GM12878 (cell line): ENCODE measurements at regions not wholly inside any gene's neighbourhood (a gene's known extent, or its start where the extent isn't known, plus 50 kb on each side); places are given as distances from the start of the nearest gene placed in this dataset.

ENCODE experiments used
- ATAC-seq: fragments of 200-7000 bp; cut with Tn5 transposase; 3 replicates; pipeline ENCODE4 v1.9.1; 2020; ENCODE audit warnings: mild to moderate bottlenecking, moderate library complexity
- BruUV-seq: library from RNA; stranded (reverse); fragments of 400-500 nt; replicated peaks from 2 replicates; lab custom pipeline; 2021; lab: Mats Ljungman, UMichigan
- CTCF ChIA-PET: fragments of 300-600 bp; sonication (Branson Sonifier 250); formaldehyde crosslinking; extraction: SDS; loops from one replicate; lab custom pipeline; 2021; ENCODE audit warnings: inconsistent platforms; lab: Yijun Ruan, JAX
- POLR2A ChIA-PET: fragments of 350-600 bp; formaldehyde crosslinking; extraction: SDS; loops from one replicate; lab custom pipeline; 2021; ENCODE audit warnings: inconsistent platforms; lab: Charles Lee
- RAD21 ChIA-PET: fragments of 300-600 bp; sonication (Branson Sonifier 250); formaldehyde crosslinking; loops from one replicate; lab custom pipeline; 2023; ENCODE audit warnings: antibody characterized with exemption; ENCODE audit not compliant: unreplicated experiment; lab: Charles Lee
- SMC1A ChIA-PET: fragments of 300-600 bp; sonication (Branson Sonifier 250); formaldehyde crosslinking; loops from one replicate; lab custom pipeline; 2023; ENCODE audit not compliant: unreplicated experiment, uncharacterized antibody; lab: Charles Lee
- DNase-seq: peaks from one replicate; pipeline ENCODE4 v3.0.0-alpha.2; 2011; ENCODE audit warnings: low read depth, low spot score
- FAIRE-seq: peaks from 3 replicates; lab custom pipeline; 2011; peaks lifted over from hg19 to GRCh38; lab: Jason Lieb, UNC
- H2AFZ ChIP-seq: 2 replicates; pipeline ENCODE4 v1.6.0; 2011; ENCODE audit warnings: low read depth, low read length, control low read depth; ENCODE audit not compliant: control insufficient read depth
- H3K27ac ChIP-seq: 2 replicates; pipeline ENCODE4 v1.5.1; 2011; ENCODE audit warnings: control low read depth; ENCODE audit not compliant: control insufficient read depth, insufficient read depth
- H3K27me3 ChIP-seq, 2 experiments: replicated peaks in 1 of 2; 2 replicates each; pipeline versions ENCODE4 v1.6.0 to v1.6.1; 2011; ENCODE audit warnings: low read length in 1 of 2; ENCODE audit not compliant: control insufficient read depth in 2 of 2, insufficient read depth in 2 of 2
- H3K36me3 ChIP-seq, 2 experiments: 2 replicates each; pipeline ENCODE4 v1.5.1; 2011; ENCODE audit warnings: low read length in 1 of 2; ENCODE audit not compliant: control insufficient read depth in 2 of 2, insufficient read depth in 2 of 2
- H3K4me1 ChIP-seq: 2 replicates; pipeline ENCODE4 v1.6.1; 2011; ENCODE audit warnings: mild to moderate bottlenecking, low read length, moderate library complexity, mixed read lengths; ENCODE audit not compliant: control insufficient read depth, insufficient read depth
- H3K4me2 ChIP-seq: 2 replicates; pipeline ENCODE4 v1.6.0; 2011; ENCODE audit warnings: control low read depth; ENCODE audit not compliant: control insufficient read depth, insufficient read depth
- H3K4me3 ChIP-seq: fragments of 200-600 bp; sonication (generic); 2 replicates; pipeline ENCODE4 v1.5.1; 2016
- H3K79me2 ChIP-seq: 2 replicates; pipeline ENCODE4 v1.6.0; 2011; ENCODE audit warnings: low read length; ENCODE audit not compliant: control insufficient read depth, insufficient read depth
- H3K9ac ChIP-seq: 2 replicates; pipeline ENCODE4 v1.8.0; 2011; ENCODE audit warnings: low read length, control low read depth, mixed read lengths; ENCODE audit not compliant: control insufficient read depth, insufficient read depth
- H3K9me3 ChIP-seq: replicated peaks from 3 replicates; pipeline ENCODE4 v1.5.1; 2011; ENCODE audit warnings: mild to moderate bottlenecking, low read length; ENCODE audit not compliant: control insufficient read depth, insufficient read depth
- H4K20me1 ChIP-seq: 2 replicates; pipeline ENCODE4 v1.6.0; 2011; ENCODE audit not compliant: control insufficient read depth, insufficient read depth
- CBX3 ChIP-seq: fragments of 200-600 bp; sonication (generic); IDR thresholded peaks from 2 replicates; pipeline ENCODE4 v1.6.1; 2016; ENCODE audit warnings: low read depth, borderline replicate concordance
- CEBPB ChIP-seq, 2 experiments: fragments of 150-350 bp in 1 of 2; IDR thresholded peaks; 2 replicates each; pipeline ENCODE4 v1.6.1; 2012 to 2014; ENCODE audit warnings: low read depth in 2 of 2, low read length in 2 of 2, borderline replicate concordance in 1 of 2, inconsistent platforms in 1 of 2
- CREB1 ChIP-seq: IDR thresholded peaks from 2 replicates; pipeline ENCODE4 v1.6.1; 2012; ENCODE audit warnings: low read depth, mild to moderate bottlenecking, inconsistent platforms
- EP300 ChIP-seq, 2 experiments: fragments of 150-350 bp in 1 of 2; IDR thresholded peaks; 2 replicates each; pipeline ENCODE4 v1.6.1; 2011 to 2012; ENCODE audit warnings: low read depth in 2 of 2, low read length in 2 of 2, borderline replicate concordance in 1 of 2, improper control_type of control experiment in 1 of 2, inconsistent platforms in 1 of 2; ENCODE audit not compliant: control insufficient read depth in 1 of 2
- ESRRA ChIP-seq: IDR thresholded peaks from 2 replicates; pipeline ENCODE4 v1.6.1; 2012; ENCODE audit warnings: mild to moderate bottlenecking, low read length, improper control_type of control experiment
- IKZF1 ChIP-seq: fragments of 450-650 bp; conservative IDR thresholded peaks from 2 replicates; pipeline ENCODE4 v1.6.1; 2017; ENCODE audit warnings: antibody characterized with exemption, mild to moderate bottlenecking
- MEF2A ChIP-seq: IDR thresholded peaks from 2 replicates; pipeline ENCODE4 v1.6.1; 2011; ENCODE audit warnings: low read depth, mild to moderate bottlenecking, low read length, moderate library complexity; ENCODE audit not compliant: insufficient read depth
- NFYA ChIP-seq: IDR thresholded peaks from 2 replicates; pipeline ENCODE4 v1.6.1; 2011; ENCODE audit warnings: low read depth, mild to moderate bottlenecking, low read length, improper control_type of control experiment, borderline replicate concordance
- POLR2AphosphoS2 ChIP-seq: IDR thresholded peaks from 2 replicates; pipeline ENCODE4 v1.6.1; 2011; ENCODE audit warnings: low read depth, mild to moderate bottlenecking, low read length, improper control_type of control experiment, moderate library complexity
- SIX5 ChIP-seq: IDR thresholded peaks from 2 replicates; pipeline ENCODE4 v1.6.1; 2011; ENCODE audit warnings: mild to moderate bottlenecking, low read depth, low read length, moderate library complexity; ENCODE audit not compliant: severe bottlenecking
- SP1 ChIP-seq: IDR thresholded peaks from one replicate; pipeline ENCODE4 v1.6.1; 2011; ENCODE audit warnings: low read depth, low read length
- TBL1XR1 ChIP-seq: IDR thresholded peaks from 2 replicates; pipeline ENCODE4 v1.6.1; 2012; ENCODE audit warnings: low read depth, low read length, improper control_type of control experiment
- ZNF274 ChIP-seq: IDR thresholded peaks from one replicate; pipeline ENCODE4 v1.8.0; 2011; ENCODE audit not compliant: insufficient read length, insufficient read depth
- ZSCAN29 ChIP-seq: fragments of 450-650 bp; IDR thresholded peaks from 2 replicates; pipeline ENCODE4 v1.6.1; 2017; ENCODE audit warnings: mild to moderate bottlenecking, moderate library complexity
- WGBS: methylation state at CpG from one replicate; pipeline ENCODE4 v1.1.6; 2016; ENCODE audit warnings: low lambda C conversion rate; ENCODE audit not compliant: insufficient replicate concordance, insufficient coverage; ENCODE audit errors: missing lambda C conversion rate; 5-methylcytosine and 5-hydroxymethylcytosine counted together
- in situ Hi-C: fragments of 300-500 bp; cut with MboI; formaldehyde crosslinking; loops from 9 replicates; pipeline ENCODE4 v1.14.3; 2018; ENCODE audit warnings: mixed read lengths
- intact Hi-C: fragments of 100-400 bp; cut with micrococcal nuclease; formaldehyde crosslinking; loops from one replicate; pipeline ENCODE4 v1.14.2; 2022; ENCODE audit not compliant: unreplicated experiment
- TF ChIP-seq, protein P1 (sequence below): fragments of 150-350 bp; IDR thresholded peaks from 2 replicates; pipeline ENCODE4 v1.6.1; 2014; ENCODE audit warnings: mild to moderate bottlenecking, low read depth, low read length
- TF ChIP-seq, protein P2 (sequence below): IDR thresholded peaks from 2 replicates; pipeline ENCODE4 v1.6.1; 2012; ENCODE audit warnings: low read depth, low read length, improper control_type of control experiment
- TF ChIP-seq, protein P3 (sequence below): IDR thresholded peaks from 2 replicates; pipeline ENCODE4 v1.6.1; 2012; ENCODE audit warnings: low read depth, low read length, improper control_type of control experiment
- TF ChIP-seq, protein P4 (sequence below): fragments of 450-650 bp; IDR thresholded peaks from 2 replicates; pipeline ENCODE4 v1.6.1; 2017; ENCODE audit warnings: mild to moderate bottlenecking, low read depth, inconsistent platforms; ENCODE audit not compliant: poor library complexity, severe bottlenecking
- TF ChIP-seq, protein P5 (sequence below): IDR thresholded peaks from 2 replicates; pipeline ENCODE4 v1.6.1; 2011; ENCODE audit warnings: low read depth, low read length, improper control_type of control experiment, borderline replicate concordance

DNA sequence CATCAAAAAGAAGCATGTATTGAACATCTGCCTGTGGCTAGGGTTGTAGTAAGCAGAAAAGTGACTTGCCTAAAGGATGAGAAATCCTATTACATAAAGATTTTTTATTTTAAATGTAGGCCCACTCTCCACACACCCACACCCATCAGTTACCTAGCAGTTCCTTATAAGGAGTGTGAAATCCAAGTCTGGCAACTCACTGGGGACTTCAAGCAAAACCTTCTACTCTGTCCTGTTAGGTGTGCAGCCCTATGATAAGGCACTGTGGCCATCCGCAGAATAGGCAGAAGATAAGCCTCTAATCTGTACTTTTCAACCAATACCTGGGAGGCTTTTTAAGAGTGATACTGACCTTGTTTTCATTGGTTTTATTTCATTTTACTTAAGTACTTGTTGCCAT, 52.7 kb upstream of the TJP1 start:
- WGBS, result 47% methylated on average over 1 of the region's 1 CpG
- SMC1A ChIA-PET, result no interaction called here
- TF ChIP-seq ESRRA (no peak), ZNF274 (no peak), ZSCAN29 (no peak), CBX3 (no peak), MEF2A (no peak), CEBPB (IDR thresholded peaks at IDR 0.05; ENCODE audit: borderline replicate concordance in 1 of 2, low read depth in 2 of 2, low read length in 2 of 2) (no peak), SP1 (no peak), CREB1 (no peak), TBL1XR1 (no peak), NFYA (no peak), POLR2AphosphoS2 (no peak), EP300 (IDR thresholded peaks at IDR 0.05; ENCODE audit: borderline replicate concordance in 1 of 2, control insufficient read depth in 1 of 2, low read depth in 2 of 2, low read length in 2 of 2) (no peak), IKZF1 (no peak), SIX5 (no peak)
- TF ChIP-seq, protein P1, sequence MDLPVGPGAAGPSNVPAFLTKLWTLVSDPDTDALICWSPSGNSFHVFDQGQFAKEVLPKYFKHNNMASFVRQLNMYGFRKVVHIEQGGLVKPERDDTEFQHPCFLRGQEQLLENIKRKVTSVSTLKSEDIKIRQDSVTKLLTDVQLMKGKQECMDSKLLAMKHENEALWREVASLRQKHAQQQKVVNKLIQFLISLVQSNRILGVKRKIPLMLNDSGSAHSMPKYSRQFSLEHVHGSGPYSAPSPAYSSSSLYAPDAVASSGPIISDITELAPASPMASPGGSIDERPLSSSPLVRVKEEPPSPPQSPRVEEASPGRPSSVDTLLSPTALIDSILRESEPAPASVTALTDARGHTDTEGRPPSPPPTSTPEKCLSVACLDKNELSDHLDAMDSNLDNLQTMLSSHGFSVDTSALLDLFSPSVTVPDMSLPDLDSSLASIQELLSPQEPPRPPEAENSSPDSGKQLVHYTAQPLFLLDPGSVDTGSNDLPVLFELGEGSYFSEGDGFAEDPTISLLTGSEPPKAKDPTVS, result no peak
- TF ChIP-seq, protein P2, sequence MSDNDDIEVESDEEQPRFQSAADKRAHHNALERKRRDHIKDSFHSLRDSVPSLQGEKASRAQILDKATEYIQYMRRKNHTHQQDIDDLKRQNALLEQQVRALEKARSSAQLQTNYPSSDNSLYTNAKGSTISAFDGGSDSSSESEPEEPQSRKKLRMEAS, result no peak
- TF ChIP-seq, protein P3, sequence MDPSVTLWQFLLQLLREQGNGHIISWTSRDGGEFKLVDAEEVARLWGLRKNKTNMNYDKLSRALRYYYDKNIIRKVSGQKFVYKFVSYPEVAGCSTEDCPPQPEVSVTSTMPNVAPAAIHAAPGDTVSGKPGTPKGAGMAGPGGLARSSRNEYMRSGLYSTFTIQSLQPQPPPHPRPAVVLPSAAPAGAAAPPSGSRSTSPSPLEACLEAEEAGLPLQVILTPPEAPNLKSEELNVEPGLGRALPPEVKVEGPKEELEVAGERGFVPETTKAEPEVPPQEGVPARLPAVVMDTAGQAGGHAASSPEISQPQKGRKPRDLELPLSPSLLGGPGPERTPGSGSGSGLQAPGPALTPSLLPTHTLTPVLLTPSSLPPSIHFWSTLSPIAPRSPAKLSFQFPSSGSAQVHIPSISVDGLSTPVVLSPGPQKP, result no peak
- TF ChIP-seq, protein P4, sequence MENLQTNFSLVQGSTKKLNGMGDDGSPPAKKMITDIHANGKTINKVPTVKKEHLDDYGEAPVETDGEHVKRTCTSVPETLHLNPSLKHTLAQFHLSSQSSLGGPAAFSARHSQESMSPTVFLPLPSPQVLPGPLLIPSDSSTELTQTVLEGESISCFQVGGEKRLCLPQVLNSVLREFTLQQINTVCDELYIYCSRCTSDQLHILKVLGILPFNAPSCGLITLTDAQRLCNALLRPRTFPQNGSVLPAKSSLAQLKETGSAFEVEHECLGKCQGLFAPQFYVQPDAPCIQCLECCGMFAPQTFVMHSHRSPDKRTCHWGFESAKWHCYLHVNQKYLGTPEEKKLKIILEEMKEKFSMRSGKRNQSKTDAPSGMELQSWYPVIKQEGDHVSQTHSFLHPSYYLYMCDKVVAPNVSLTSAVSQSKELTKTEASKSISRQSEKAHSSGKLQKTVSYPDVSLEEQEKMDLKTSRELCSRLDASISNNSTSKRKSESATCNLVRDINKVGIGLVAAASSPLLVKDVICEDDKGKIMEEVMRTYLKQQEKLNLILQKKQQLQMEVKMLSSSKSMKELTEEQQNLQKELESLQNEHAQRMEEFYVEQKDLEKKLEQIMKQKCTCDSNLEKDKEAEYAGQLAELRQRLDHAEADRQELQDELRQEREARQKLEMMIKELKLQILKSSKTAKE, result no peak
- TF ChIP-seq, protein P5, sequence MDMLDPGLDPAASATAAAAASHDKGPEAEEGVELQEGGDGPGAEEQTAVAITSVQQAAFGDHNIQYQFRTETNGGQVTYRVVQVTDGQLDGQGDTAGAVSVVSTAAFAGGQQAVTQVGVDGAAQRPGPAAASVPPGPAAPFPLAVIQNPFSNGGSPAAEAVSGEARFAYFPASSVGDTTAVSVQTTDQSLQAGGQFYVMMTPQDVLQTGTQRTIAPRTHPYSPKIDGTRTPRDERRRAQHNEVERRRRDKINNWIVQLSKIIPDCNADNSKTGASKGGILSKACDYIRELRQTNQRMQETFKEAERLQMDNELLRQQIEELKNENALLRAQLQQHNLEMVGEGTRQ, result no peak

More for the DNA sequence above, 52.7 kb upstream of the TJP1 start:
- H3K36me3 ChIP-seq, result no peaks in the 10 kb centered on the region
- no peak overlapping the region for H3K9ac ChIP-seq
- no peak overlapping the region for H3K4me3 ChIP-seq
- DNase-seq, result no peak
- intact Hi-C loops, result no loop called here
- H4K20me1 ChIP-seq, result no peaks in the 10 kb centered on the region
- in situ Hi-C loops, result no loop called here
- H3K27ac ChIP-seq, result no peak overlapping the region
- no peaks in the 10 kb centered on the region for H3K4me1 ChIP-seq
- no peaks in the 10 kb centered on the region for H3K9me3 ChIP-seq
- no peak for FAIRE-seq
- H3K27me3 ChIP-seq, result no peaks in the 10 kb centered on the region; a peak in 1 of 4 replicates
- ChIA-PET CTCF (no interaction called here), POLR2A (no interaction called here), RAD21 (no interaction called here)
- no peak overlapping the region for H3K4me2 ChIP-seq
- no peaks in the 10 kb centered on the region for H3K79me2 ChIP-seq
- BruUV-seq, result no TSS peak
- ATAC-seq, result no peak
- H2AFZ ChIP-seq, result no peak overlapping the region
